Stimulated activated CD8-positive, alpha-beta memory T cell treated with anti-CD3 and anti-CD28 coated beads, Interleukin-12 subunit alpha, Interleukin-12 subunit beta, amount 100 ng/mL, for 1 hour (primary cell): ENCODE measurements at regions not wholly inside any gene's neighbourhood (a gene's known extent, or its start where the extent isn't known, plus 50 kb on each side); places are given as distances from the start of the nearest gene placed in this dataset.
"Not testable (repeated sequence)": the region's sequence is repeated elsewhere in the genome, so short reads cannot be mapped to it uniquely, and the experiment has no call there.

Source experiments
- DNase-seq: peaks from one replicate; pipeline ENCODE4 v3.0.0-alpha.2; 2020; ENCODE audit warnings: low read depth

- no peak for DNase-seq
These were observed 1307.3 kb upstream of the ZEB2 start for GRCh38 chr2:145827235-145827634.

GRCh38 chr2:145824384-145824783 lies 1304.5 kb upstream of the ZEB2 start:
- DNase-seq: no peak

GRCh38 chr2:145822892-145823534 lies 1303.1 kb upstream of the ZEB2 start:
- no peak for DNase-seq

- DNase-seq: no peak
These were observed 1300.7 kb upstream of the ZEB2 start for GRCh38 chr2:145820651-145821050.

GRCh38 chr2:145818890-145819504 lies 1299.1 kb upstream of the ZEB2 start:
- no peak for DNase-seq

GRCh38 chr2:145815933-145816332 lies 1296.0 kb upstream of the ZEB2 start:
- no peak for DNase-seq

GRCh38 chr2:145813481-145813880 lies 1293.6 kb upstream of the ZEB2 start:
- no peak for DNase-seq

- no peak for DNase-seq
These were observed 1292.2 kb upstream of the ZEB2 start for GRCh38 chr2:145812165-145812554.

GRCh38 chr2:145811276-145812164 lies 1291.6 kb upstream of the ZEB2 start:
- DNase-seq: no peak

- DNase-seq: no peak
These were observed 1288.0 kb upstream of the ZEB2 start for GRCh38 chr2:145807968-145808367.

GRCh38 chr2:145807554-145807953 lies 1287.6 kb upstream of the ZEB2 start:
- no peak for DNase-seq

GRCh38 chr2:145806546-145806945 lies 1286.6 kb upstream of the ZEB2 start:
- no peak for DNase-seq

- no peak for DNase-seq
These were observed 1282.2 kb upstream of the ZEB2 start for GRCh38 chr2:145802133-145802532.

GRCh38 chr2:145801210-145801609 lies 1281.3 kb upstream of the ZEB2 start:
- no peak for DNase-seq

GRCh38 chr2:145800151-145801091 lies 1280.5 kb upstream of the ZEB2 start:
- no peak for DNase-seq

GRCh38 chr2:145799595-145800108 lies 1279.7 kb upstream of the ZEB2 start:
- no peak for DNase-seq

GRCh38 chr2:145798419-145798818 lies 1278.5 kb upstream of the ZEB2 start:
- no peak for DNase-seq

GRCh38 chr2:145797692-145798091 lies 1277.8 kb upstream of the ZEB2 start:
- no peak for DNase-seq

- DNase-seq: no peak
These were observed 1272.8 kb upstream of the ZEB2 start for GRCh38 chr2:145792745-145793144.

GRCh38 chr2:145789636-145790035 lies 1269.7 kb upstream of the ZEB2 start:
- DNase-seq: no peak

GRCh38 chr2:145787597-145788361 lies 1267.9 kb upstream of the ZEB2 start:
- not testable (repeated sequence) for DNase-seq
